ENCODE measurements at regions not wholly inside any gene's neighbourhood (a gene's known extent, or its start where the extent isn't known, plus 50 kb on each side); places are given as distances from the start of the nearest gene placed in this dataset.

- Histone ChIP-seq H3K27ac (ENCODE audit: low read length in 2 of 2) (no peak overlapping the region), H4K20me1 (ENCODE audit: control insufficient read depth, insufficient read depth, low read length, poor library complexity, severe bottlenecking) (no peaks in the 10 kb centered on the region), H3K4me3 (ENCODE audit: control extremely low read depth in 1 of 5, extremely low read depth in 1 of 5, insufficient read depth in 1 of 5, low read depth in 2 of 5, low read length in 4 of 5) (no peak overlapping the region), H3K27me3 (replicated peaks in 1 of 4; ENCODE audit: control extremely low read depth in 1 of 4, control insufficient read depth in 3 of 4, insufficient read depth in 4 of 4, low read length in 3 of 4) (no peaks in the 10 kb centered on the region), H2AFZ (ENCODE audit: insufficient read depth, low read depth, low read length, poor library complexity, severe bottlenecking) (no peak overlapping the region), H3K4me2 (replicated peaks; ENCODE audit: low read depth, low read length, poor library complexity, severe bottlenecking) (no peak overlapping the region), H3K9me3 (ENCODE audit: control extremely low read depth in 1 of 3, control insufficient read depth in 2 of 3, insufficient read depth in 1 of 3, low read length in 2 of 3) (no peaks in the 10 kb centered on the region), H3K4me1 (ENCODE audit: control insufficient read depth in 2 of 2, insufficient read depth in 2 of 2, low read length in 2 of 2) (peaks cover 9 to 15% of the 10 kb centered on the region in 2 donors), H3K36me3 (replicated peaks in 1 of 2; ENCODE audit: control extremely low read depth in 1 of 2, control insufficient read depth in 1 of 2, extremely low read depth in 1 of 2, insufficient read depth in 2 of 2, low read length in 1 of 2) (no peaks in the 10 kb centered on the region), H3K9ac (ENCODE audit: low read length) (no peak overlapping the region), H3K79me2 (ENCODE audit: control insufficient read depth, insufficient read depth, low read length) (no peaks in the 10 kb centered on the region)
- intact Hi-C loops (cut with micrococcal nuclease) = no loop called here
- Mint-ChIP-seq H3K4me1 (peaks cover 20% of the 10 kb centered on the region), H3K27me3 (no peaks in the 10 kb centered on the region), H3K27ac (no peak overlapping the region), H3K4me3 (no peak overlapping the region), H3K9me3 (ENCODE audit: insufficient read depth) (no peaks in the 10 kb centered on the region)
- no peak for TF ChIP-seq CTCF (IDR thresholded peaks at IDR 0.05)
- TF ChIP-seq EZH2 (IDR thresholded peaks at IDR 0.05; ENCODE audit: borderline replicate concordance, insufficient read depth, low read depth, low read length, poor library complexity, severe bottlenecking) = no peak
- no peak for DNase-seq
- ATAC-seq (ENCODE audit: low read depth) = no peak
- POLR2A ChIA-PET = no interaction called here
- CTCF ChIA-PET = interaction anchor here (1.0 to 1.7 kb wide), 2 partner anchors 24 to 193 kb away, joined by 3 to 6 read pairs; no protein-coding TSS in a partner anchor
- WGBS (ENCODE audit: insufficient coverage) = no CpG with 5 or more reads among the region's 1 CpG
These were observed 107.6 kb downstream of the ADRB2 start for GRCh38 chr5:148933903-148934432.

- no peak for DNase-seq
- no peaks in the 10 kb centered on the region for H3K36me3 ChIP-seq (replicated peaks in 1 of 2; ENCODE audit: control extremely low read depth in 1 of 2, control insufficient read depth in 1 of 2, extremely low read depth in 1 of 2, insufficient read depth in 2 of 2, low read length in 1 of 2)
- no peak overlapping the region for H2AFZ ChIP-seq (ENCODE audit: insufficient read depth, low read depth, low read length, poor library complexity, severe bottlenecking)
- Mint-ChIP-seq H3K4me1 (peaks cover 15% of the 10 kb centered on the region), H3K9me3 (ENCODE audit: insufficient read depth) (no peaks in the 10 kb centered on the region), H3K4me3 (no peak overlapping the region), H3K27ac (no peak overlapping the region), H3K27me3 (no peaks in the 10 kb centered on the region)
- no peak overlapping the region for H3K9ac ChIP-seq (ENCODE audit: low read length)
- TF ChIP-seq EZH2 (IDR thresholded peaks at IDR 0.05; ENCODE audit: borderline replicate concordance, insufficient read depth, low read depth, low read length, poor library complexity, severe bottlenecking) (no peak), CTCF (IDR thresholded peaks at IDR 0.05) (no peak)
- POLR2A ChIA-PET = no interaction called here
- no peak overlapping the region for H3K4me3 ChIP-seq (ENCODE audit: control extremely low read depth in 1 of 5, extremely low read depth in 1 of 5, insufficient read depth in 1 of 5, low read depth in 2 of 5, low read length in 4 of 5)
- no peaks in the 10 kb centered on the region for H3K9me3 ChIP-seq (ENCODE audit: control extremely low read depth in 1 of 3, control insufficient read depth in 2 of 3, insufficient read depth in 1 of 3, low read length in 2 of 3)
- H3K4me1 ChIP-seq (ENCODE audit: control insufficient read depth in 2 of 2, insufficient read depth in 2 of 2, low read length in 2 of 2) = peaks cover 6 to 12% of the 10 kb centered on the region in 2 donors
- no peaks in the 10 kb centered on the region for H3K27me3 ChIP-seq (replicated peaks in 1 of 4; ENCODE audit: control extremely low read depth in 1 of 4, control insufficient read depth in 3 of 4, insufficient read depth in 4 of 4, low read length in 3 of 4)
- intact Hi-C loops (cut with micrococcal nuclease) = no loop called here
- CTCF ChIA-PET = interaction anchor here (1.9 kb wide), 1 partner anchor 23 kb away, joined by 6 read pairs; no protein-coding TSS in a partner anchor
- H3K4me2 ChIP-seq (replicated peaks; ENCODE audit: low read depth, low read length, poor library complexity, severe bottlenecking) = no peak overlapping the region
- H3K79me2 ChIP-seq (ENCODE audit: control insufficient read depth, insufficient read depth, low read length) = no peaks in the 10 kb centered on the region
- WGBS (ENCODE audit: insufficient coverage) = 100% methylated on average over 2 of the region's 2 CpGs
- no peaks in the 10 kb centered on the region for H4K20me1 ChIP-seq (ENCODE audit: control insufficient read depth, insufficient read depth, low read length, poor library complexity, severe bottlenecking)
- ATAC-seq (ENCODE audit: low read depth) = no peak
- H3K27ac ChIP-seq (ENCODE audit: low read length in 2 of 2) = no peak overlapping the region
These were observed 108.5 kb downstream of the ADRB2 start for GRCh38 chr5:148934895-148935400.

All from B cell (primary cell).